ENCODE measurements at regions not wholly inside any gene's neighbourhood (a gene's known extent, or its start where the extent isn't known, plus 50 kb on each side); places are given as distances from the start of the nearest gene placed in this dataset.
A peak's percentile ranks its signal among the peaks of the same experiment; 100 is the strongest.

GRCh38 chr13:50071379-50071778 is 56.1 kb downstream of the KCNRG start:
- no peak for FAIRE-seq

GRCh38 chr13:50072676-50073075 is 57.4 kb downstream of the KCNRG start:
- FAIRE-seq, result peak; percentile 97

- FAIRE-seq, result no peak
Measured at GRCh38 chr13:50073340-50073739, 58.1 kb downstream of the KCNRG start.

DNA sequence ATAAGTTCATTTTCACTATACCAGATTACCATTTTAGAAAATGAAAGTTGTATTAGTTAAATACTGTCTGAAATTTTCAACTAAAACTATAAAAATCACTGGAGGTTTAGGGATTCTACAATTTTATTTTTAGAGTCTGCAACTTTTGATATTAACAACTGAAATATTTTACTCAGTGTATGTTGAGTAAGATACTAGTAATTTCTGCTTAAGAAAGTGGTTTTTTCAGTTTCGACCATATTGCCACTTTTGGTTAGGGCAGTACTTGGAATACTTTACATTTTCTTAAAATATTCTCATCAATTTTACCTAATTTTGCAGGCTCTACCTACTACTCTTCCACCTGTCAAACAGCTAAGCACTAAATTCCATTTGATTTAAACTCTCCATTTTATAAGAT is 59.6 kb downstream of the KCNRG start:
- peak; percentile 17 for FAIRE-seq

- FAIRE-seq, result no peak
Measured at GRCh38 chr13:50075619-50076097, 60.4 kb downstream of the KCNRG start.

DNA sequence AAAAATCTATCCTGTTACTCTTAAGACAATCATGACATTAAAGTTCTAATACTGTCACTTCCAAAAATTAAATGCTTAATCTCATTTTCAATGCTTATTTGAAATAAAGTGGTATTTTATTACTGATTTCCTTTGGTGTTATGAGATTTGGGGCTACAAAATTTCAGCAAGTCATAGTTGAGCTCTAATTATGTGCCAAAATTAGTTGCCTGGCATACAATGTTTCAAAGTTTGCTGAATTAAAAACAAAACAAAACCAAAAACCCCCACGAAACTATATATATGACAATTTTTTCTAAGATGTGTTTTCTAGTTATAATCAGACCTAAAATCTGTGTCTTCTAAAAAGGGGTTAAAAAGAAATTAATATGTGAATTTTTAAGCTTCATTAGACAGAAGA is 62.2 kb downstream of the KCNRG start:
- FAIRE-seq, result no peak

GRCh38 chr13:50078231-50078894 is 63.1 kb downstream of the KCNRG start:
- peak; percentile 55 for FAIRE-seq

DNA sequence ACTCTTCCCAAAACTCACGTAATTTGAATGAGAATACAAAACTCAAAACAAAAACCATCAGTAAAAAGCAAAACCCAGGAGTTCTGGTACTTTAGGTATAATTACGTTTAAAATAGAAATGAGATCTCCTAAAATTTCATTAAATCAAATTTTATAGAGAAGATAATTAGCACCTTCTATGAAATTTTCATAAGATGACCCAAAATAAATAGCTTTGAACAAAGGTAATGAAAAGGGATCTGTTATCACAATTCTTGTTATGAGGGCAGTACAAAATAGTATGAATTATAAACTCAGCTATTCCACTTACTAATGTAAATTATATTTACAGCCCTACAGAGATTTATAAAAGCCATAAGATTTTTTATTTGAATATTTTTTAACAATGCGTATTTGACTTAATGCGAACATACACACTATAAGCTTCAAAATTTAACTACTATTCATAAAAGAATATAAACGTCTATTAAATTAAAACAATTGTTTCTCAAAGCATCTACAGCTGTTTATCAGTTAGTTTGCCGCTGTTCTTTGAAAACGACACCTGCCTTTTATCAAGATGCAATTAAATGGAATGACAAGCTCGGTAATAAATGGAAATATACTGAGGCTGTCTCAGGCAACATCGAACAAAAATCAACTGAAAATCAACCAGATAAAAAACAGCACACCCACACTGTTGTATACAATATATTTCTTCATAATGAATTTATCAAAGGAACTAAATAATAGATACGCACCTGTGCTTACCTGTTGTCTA is 63.8 kb downstream of the KCNRG start:
- peak; percentile 78 for FAIRE-seq

- peak; percentile 71 for FAIRE-seq
Measured at GRCh38 chr13:50079655-50080202, 64.5 kb downstream of the KCNRG start.

DNA sequence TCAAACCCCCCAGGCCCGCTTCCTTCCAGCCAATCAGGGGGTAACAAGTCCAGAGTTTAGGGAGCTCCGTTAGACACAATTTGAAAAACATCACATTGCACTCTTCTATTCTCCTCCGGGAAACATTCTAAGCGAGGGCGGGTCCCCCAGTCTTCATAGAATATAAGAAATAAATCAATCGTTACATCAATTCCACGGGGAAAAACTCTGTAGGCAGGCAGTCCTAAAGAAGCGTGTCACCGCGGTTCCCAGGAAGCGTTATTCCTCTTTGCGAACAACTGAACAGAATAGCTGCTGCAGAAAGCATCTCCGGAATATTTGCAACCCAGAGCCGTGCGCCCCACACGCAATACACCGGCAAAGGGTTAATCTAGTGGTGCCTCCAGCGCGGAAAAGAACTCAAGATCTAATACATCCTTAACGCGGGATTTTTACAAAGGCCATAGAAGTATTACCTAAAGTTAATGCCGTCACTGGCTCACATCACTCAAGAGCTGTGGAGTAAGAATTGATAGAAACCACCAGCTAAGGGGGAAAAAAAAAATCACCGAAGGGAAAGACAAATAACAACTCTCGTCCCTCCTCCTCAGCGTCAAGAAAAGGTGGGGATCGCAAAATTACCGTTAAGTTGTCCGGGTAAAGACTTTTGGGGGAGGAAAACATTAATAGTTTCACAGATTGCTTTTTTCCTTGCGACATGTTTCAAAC is 65.1 kb downstream of the KCNRG start:
- FAIRE-seq, result peak; percentile 65

DNA sequence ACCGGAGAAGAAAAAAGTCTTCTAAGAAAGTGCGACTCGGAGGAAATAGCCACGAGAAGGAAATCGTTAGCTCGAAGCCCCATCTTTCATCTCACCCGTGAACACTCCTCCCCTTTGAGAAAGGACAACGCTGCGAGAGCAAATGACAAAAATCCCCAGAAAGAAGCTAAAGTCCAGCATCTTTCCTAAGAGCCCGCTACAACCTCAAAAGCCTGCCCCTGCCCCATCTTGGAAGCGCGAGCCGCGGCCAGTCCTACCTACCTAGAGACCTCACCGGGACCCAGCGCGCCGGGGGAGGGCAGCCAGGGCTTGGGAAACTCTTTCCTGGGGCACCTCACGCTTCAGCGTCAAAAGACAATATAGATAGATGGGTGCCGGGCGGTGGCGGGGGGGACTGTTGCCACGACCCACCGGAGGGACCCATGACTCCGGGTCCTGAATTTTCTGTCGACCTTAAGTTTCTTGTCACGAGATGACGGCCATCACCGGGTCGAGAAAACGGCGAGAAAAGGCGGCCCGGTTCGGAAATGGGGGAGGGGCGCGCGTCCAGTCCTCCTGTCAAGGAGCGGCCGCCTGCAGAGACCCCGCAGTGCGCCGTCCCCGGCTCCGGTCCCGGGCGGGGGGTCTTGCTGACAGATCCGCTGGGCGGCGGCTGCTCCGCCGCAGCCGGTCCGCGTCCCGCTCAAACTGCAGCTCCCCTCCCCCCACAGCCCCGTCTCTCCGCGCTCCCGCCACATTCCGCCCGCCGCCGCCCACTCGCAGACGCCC is 65.9 kb downstream of the KCNRG start:
- no peak for FAIRE-seq

DNA sequence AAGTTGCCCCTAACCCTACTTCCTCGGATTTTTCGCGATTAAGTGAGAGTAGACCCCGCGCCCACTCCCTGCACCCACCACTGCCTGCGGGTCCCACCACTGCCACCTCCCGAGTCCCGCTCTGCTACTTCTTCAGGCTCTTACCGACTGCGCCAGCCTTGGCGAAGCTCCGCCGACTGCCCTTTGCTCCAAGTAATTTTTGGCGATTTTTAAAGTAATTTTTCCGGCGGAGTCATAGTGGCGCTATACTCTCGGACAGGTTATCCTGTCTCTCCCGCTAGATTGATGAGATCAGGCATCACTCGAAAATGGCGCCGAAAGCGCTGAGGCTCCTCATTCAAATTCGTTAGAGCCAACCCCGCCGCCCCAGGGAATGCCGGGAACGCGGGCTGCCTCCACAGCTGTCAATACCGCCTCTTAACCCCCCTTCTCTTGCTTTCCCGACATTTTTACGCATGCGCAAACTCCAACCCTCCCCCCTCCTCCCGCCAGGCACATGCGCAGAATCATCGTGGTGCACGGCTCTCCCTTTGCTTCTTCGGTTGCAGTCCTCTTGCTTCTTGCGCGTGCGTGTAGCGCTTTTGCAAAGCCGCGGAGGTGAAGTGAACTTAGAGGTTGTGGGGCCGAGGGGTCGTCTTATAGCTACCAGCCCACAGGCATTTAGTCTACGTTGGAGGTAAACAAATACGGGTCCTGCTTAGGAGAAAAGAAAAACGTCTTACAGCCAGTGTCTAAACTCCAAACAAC is 66.6 kb downstream of the KCNRG start:
- peak; percentile 90 for FAIRE-seq

DNA sequence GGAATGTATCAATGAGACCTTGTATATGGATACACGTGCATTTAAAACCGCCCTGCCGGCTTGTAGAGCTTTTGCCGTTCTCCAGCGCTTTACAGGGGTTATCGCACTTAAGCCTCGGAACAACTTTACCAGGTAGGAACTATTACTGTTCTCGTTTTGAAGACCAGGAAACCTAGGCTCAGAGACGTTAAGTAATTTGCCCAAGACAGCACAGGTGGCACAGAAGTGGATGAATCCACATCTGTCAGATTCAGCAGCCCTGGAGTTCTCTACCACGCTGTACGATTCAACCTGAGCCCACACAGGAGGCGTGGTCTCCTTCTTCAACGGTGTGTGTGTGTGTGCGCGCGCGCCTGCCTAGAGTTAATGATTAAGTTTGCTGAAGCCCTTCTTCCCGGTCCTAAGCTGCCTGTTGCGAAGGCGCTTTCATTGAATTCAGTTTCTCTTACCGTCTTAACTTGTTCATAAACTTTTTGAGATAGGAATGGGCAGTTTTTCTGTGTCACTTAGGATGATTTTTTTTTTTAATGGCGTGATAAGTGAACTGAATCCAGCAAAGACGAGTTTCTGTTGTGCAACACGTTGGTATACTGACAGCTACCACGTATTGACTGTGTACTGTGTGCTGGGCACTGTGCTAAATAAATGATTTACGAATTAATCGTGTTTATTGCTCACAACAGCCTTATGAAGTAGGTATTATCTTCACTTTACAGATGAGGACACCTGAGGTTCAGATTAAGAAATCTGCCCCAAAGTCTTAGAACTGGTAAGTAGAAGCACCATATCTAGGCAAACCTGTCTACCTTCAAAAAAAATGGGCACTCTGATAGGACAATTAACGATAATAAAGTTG is 67.4 kb downstream of the KCNRG start:
- peak; percentile 69 for FAIRE-seq

- peak; percentile 99 for FAIRE-seq
Measured at GRCh38 chr13:50085063-50085462, 69.8 kb downstream of the KCNRG start.

DNA sequence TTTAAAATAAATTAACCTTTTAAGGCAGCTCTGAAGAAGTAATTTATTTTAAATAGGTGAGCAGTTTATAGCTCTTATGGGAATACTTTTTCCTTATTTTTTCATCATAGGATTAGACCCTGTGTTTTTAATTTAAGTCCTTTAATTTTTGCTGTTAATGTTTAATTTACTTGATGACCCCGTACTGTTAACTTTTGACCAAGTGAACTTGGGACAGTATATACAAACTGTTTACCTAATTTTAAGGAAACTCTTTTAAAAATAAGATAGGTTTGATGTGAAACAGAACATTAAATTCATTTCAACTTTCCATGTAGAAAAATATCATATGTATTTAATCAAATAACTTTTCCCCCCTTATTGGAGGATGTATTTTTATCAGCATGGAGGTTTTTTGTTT is 74.4 kb downstream of the KCNRG start:
- FAIRE-seq, result peak; percentile 60

DNA sequence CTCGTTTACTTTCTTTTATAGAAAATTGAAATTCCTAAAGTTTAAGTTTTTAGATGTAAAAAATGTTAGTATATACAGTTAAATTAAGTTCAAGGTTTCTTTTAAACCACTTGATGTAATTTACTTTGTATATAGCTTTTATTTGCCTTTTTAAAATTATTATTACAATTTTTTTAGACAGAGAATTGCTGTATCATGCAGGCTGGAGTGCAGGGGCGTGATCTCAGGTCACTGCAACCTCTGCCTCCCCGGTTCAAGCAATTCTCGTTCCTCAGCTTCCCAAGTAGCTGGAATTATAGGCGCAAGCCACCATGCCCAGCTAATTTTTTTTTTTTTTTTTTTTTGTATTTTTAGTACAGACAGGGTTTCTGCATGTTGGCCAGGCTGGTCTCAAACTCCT is 75.0 kb downstream of the KCNRG start:
- no peak for FAIRE-seq

DNA sequence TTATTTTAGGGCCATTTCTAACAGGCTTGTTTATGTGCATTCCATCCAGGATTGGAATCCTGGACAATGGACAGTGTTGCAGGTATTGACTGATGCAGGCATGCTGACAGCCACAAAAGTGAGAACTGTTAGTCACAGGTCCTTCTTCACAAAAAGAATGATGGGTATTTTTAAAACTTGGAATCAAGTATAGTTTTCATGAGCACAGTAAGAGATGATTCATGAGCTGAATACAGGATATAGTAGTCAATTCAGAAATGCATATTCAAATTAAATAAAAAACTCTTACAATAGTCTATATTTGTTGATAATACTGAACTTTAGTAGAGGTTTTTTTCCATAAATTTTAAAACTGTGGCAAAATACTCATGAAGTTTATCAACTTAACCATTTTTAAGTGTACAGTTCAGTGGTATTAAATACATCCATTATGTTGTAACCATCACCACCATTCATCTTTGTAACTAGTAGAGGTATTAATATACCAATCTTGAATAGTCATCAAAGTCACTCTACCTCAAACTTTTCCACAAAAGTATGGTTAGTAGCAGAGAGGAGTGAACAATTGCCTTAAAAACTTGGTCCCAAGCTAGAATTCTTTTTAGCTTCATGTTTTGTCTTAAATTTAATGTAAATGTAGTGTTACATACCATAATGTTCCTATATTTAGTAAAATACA is 79.5 kb downstream of the KCNRG start:
- no peak for FAIRE-seq

GRCh38 chr13:50098693-50099092 is 83.4 kb downstream of the KCNRG start:
- no peak for FAIRE-seq

DNA sequence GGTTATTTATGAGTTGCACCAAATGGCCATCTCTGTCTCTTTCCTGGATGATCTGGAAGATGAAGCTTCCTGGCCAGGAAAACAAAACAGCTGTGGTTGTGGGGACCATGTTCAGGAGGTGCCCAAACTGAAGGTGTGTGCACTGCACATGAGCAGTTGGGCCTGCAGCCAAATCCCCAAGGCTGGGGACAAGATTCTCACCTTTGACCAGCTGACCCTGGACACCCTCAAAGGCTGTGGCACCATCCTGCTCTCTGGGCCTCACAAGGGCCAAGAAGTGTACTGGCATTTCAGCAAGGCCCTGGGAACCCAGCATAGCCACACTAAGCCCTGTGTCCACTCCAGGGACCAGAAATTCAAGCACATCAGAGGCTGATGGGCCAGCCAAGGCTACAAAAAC is 84.2 kb downstream of the KCNRG start:
- no peak for FAIRE-seq

- no peak for FAIRE-seq
Measured at GRCh38 chr13:50101590-50101989, 86.3 kb downstream of the KCNRG start.
